GM10266 (cell line): ENCODE measurements at regions not wholly inside any gene's neighbourhood (a gene's known extent, or its start where the extent isn't known, plus 50 kb on each side); places are given as distances from the start of the nearest gene placed in this dataset.

Experiments
- DNase-seq: peaks from one replicate; pipeline ENCODE4 v3.0.0; 2012; ENCODE audit errors: extremely low spot score
- TF ChIP-seq, protein P1 (sequence below): IDR thresholded peaks from 2 replicates; pipeline ENCODE4 v1.5.1; 2012; ENCODE audit warnings: mild to moderate bottlenecking, low read depth; ENCODE audit not compliant: control insufficient read depth, insufficient read depth; ENCODE audit errors: missing control alignments

DNA sequence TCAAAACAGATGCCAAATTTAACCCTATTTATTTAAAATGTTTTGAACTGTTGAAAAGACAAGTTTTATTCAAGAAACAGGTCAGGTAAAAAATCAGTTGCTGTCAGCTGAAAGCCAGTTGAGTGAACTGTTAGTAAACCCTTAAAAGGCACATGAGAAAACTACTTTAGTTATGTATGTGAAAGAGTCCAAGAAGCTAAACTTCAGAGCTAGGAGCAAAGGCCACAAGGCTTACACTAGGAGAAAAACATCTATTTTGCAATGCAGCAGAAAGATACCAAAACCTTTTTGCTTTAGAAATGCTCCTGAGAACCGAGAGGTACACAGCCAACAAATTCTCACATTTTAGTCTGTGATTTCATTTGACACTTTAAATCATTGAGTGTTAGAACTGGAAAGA lies 375.2 kb downstream of the FSCB start:
- no peak for DNase-seq
- TF ChIP-seq, protein P1, sequence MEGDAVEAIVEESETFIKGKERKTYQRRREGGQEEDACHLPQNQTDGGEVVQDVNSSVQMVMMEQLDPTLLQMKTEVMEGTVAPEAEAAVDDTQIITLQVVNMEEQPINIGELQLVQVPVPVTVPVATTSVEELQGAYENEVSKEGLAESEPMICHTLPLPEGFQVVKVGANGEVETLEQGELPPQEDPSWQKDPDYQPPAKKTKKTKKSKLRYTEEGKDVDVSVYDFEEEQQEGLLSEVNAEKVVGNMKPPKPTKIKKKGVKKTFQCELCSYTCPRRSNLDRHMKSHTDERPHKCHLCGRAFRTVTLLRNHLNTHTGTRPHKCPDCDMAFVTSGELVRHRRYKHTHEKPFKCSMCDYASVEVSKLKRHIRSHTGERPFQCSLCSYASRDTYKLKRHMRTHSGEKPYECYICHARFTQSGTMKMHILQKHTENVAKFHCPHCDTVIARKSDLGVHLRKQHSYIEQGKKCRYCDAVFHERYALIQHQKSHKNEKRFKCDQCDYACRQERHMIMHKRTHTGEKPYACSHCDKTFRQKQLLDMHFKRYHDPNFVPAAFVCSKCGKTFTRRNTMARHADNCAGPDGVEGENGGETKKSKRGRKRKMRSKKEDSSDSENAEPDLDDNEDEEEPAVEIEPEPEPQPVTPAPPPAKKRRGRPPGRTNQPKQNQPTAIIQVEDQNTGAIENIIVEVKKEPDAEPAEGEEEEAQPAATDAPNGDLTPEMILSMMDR = no peak

DNA sequence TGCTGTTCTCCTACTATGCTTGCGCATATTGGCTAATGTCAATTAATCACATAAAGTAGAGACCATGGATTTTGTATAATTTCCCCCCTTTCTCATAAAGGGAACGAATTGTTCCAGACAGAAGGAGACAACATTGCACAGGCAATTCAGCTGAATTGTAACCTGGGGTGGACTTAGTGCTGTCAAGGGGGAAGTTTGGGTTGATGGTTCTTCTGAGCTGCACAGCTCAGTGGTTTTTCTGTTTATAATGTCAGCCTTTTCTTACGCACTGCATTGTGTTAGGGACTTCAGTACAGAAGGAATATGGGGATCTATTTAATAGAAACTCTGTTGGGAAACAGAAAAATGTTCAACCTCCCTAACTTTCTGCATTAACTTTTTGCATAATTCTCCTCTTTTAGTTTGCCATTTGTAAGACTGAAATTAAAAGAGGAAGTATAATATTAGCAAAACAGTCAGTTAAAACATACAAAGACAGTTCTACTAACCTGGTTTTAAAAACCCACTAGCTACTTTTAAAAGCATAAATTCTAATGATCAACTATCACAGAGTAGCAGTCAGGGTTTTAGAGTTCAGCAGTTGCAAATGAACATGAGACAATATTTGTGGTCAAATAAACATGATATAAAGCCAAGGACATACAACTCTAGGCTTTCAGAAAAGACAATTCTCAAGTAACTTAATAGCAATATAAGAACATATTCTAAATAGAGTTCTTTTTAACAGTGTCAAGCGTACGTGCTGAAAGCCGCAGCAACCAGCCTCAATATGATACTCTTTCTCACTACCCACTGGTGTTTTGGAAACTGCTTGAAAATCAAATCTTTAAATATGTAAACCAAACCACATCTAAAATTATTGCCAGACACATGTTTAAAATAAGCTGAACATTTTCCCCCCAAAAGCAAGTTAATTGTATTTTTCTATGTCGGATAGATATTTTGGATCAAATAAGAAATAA lies 393.0 kb downstream of the FSCB start:
- no peak for DNase-seq

DNA sequence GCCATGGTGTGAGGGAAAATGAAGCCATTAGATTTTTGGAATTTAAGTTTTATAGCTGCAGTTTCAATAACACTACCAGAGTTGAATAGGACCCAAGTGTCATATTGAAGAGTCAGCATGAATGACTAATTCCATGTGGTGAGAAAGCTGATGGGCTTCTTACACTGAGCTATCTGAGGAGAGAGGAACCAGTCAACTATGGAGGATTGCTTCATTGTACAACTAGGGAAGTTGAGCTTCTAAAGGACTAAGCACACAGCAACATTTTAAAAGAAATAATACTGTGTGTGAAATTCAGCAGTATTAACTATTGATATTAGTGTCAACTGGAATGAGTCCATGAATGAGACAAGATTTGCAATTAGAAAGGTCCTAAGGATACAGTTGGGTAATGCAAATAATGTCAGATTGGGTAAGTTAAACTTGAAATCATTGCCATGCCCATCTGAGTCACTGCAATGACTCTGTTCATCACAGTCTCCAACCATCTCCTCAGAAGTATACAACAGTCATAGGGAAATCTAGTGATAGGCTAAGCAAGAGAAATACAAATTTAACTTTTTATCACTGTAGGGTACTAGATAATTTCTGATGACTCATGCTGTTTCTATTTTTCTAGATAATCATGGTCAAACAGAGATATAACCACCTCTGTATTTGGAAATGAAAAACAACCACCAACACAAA lies 394.2 kb downstream of the FSCB start:
- TF ChIP-seq, protein P1 = no peak
- DNase-seq = no peak

More for the DNA sequence above, 393.0 kb downstream of the FSCB start:
- TF ChIP-seq, protein P1 = no peak

DNA sequence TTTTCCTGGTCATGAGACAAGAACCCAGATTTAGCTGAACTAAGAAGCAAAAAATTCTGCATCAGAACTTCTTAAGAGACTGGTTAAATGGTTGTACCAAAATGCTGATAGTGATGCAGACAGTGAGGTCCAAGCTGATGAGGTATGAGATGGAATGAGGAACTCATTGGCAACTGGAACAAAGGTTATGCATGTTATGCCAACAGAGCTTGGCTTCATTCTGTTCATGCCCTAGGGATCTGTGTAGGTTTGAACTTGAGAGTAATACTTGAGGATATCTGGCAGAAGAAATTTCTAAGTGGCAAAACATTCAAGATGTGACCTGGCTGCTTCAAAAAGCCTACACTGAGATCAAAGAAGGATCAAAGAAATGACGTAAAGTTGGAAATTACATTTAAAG lies 398.0 kb downstream of the FSCB start:
- DNase-seq = no peak
- TF ChIP-seq, protein P1 = no peak

DNA sequence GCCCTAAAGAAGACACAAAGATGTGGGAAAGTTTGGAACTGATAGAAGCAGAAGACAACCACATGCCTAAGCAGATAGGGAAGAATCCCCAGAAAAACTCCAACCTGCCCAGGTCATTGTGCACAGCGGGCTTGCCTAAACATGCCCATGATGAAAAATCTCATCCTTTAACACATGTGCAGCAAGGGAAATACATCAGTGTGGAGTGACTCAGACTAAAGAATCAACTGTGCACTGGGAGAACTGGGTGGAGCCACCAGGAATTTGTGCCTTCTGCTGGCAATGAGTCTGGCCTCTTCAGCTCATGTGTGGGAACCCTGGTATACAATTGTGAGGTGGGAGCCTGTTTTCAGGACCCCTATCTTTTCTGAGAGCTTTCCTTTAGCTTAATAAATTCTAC lies 398.5 kb downstream of the FSCB start:
- TF ChIP-seq, protein P1 = no peak
- no peak for DNase-seq

DNA sequence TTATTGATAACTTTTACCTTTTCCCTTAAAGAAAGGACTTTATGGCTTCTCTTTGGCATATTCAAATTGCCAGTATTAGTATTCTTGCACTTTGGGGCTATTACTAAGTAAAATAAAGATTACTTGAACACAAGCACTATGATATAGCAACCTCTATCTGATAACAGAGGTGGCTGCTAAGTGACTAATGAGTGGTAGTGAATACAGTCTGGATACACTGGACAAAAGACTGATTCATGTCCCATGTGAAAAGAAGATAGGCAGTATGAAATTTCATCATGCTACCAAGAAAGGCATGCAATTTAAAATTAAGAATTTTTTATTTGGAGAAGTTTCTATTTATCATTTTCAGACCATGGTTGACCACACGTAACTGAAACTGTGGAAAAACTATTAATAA lies 399.9 kb downstream of the FSCB start:
- TF ChIP-seq, protein P1 = no peak
- DNase-seq = no peak
